ENCODE measurements at regions not wholly inside any gene's neighbourhood (a gene's known extent, or its start where the extent isn't known, plus 50 kb on each side); places are given as distances from the start of the nearest gene placed in this dataset.

GRCh38 chr6:166860392-166860791 lies 96.0 kb downstream of the RNASET2 start:
- Histone ChIP-seq H3K27ac (no peak overlapping the region), H3K4me1 (peaks cover 0 to 19% (median 7%) of the 10 kb centered on the region in 4 donors), H3K36me3 (no peaks in the 10 kb centered on the region), H3K27me3 (peaks cover 0 to 58% of the 10 kb centered on the region in 2 donors), H3K4me3 (no peak overlapping the region), H3K9me3 (no peaks in the 10 kb centered on the region)
- 56 to 85% methylated on average over 6 of the region's 6 CpGs for WGBS, 2 donors
- TF ChIP-seq, protein P1, sequence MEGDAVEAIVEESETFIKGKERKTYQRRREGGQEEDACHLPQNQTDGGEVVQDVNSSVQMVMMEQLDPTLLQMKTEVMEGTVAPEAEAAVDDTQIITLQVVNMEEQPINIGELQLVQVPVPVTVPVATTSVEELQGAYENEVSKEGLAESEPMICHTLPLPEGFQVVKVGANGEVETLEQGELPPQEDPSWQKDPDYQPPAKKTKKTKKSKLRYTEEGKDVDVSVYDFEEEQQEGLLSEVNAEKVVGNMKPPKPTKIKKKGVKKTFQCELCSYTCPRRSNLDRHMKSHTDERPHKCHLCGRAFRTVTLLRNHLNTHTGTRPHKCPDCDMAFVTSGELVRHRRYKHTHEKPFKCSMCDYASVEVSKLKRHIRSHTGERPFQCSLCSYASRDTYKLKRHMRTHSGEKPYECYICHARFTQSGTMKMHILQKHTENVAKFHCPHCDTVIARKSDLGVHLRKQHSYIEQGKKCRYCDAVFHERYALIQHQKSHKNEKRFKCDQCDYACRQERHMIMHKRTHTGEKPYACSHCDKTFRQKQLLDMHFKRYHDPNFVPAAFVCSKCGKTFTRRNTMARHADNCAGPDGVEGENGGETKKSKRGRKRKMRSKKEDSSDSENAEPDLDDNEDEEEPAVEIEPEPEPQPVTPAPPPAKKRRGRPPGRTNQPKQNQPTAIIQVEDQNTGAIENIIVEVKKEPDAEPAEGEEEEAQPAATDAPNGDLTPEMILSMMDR (IDR thresholded peaks at IDR 0.05), result no peak
- TF ChIP-seq EP300 (IDR thresholded peaks at IDR 0.05) (no peak), POLR2A (IDR thresholded peaks at IDR 0.05) (no peak)
- DNase-seq (ENCODE audit: low spot score in 2 of 2), result no peak

GRCh38 chr6:166855416-166855815 lies 100.9 kb downstream of the RNASET2 start:
- Histone ChIP-seq H3K4me3 (no peak overlapping the region), H3K36me3 (no peaks in the 10 kb centered on the region), H3K4me1 (no peaks in the 10 kb centered on the region), H3K27ac (no peak overlapping the region), H3K27me3 (peaks cover 0 to 26% of the 10 kb centered on the region in 2 donors), H3K9me3 (no peaks in the 10 kb centered on the region)
- no peak for DNase-seq (ENCODE audit: low spot score in 2 of 2)
- TF ChIP-seq POLR2A (IDR thresholded peaks at IDR 0.05) (no peak), EP300 (IDR thresholded peaks at IDR 0.05) (no peak)
- TF ChIP-seq, protein P1 (IDR thresholded peaks at IDR 0.05), result no peak
- WGBS, 2 donors, result 73 to 81% methylated on average over 1 of the region's 1 CpG

DNA sequence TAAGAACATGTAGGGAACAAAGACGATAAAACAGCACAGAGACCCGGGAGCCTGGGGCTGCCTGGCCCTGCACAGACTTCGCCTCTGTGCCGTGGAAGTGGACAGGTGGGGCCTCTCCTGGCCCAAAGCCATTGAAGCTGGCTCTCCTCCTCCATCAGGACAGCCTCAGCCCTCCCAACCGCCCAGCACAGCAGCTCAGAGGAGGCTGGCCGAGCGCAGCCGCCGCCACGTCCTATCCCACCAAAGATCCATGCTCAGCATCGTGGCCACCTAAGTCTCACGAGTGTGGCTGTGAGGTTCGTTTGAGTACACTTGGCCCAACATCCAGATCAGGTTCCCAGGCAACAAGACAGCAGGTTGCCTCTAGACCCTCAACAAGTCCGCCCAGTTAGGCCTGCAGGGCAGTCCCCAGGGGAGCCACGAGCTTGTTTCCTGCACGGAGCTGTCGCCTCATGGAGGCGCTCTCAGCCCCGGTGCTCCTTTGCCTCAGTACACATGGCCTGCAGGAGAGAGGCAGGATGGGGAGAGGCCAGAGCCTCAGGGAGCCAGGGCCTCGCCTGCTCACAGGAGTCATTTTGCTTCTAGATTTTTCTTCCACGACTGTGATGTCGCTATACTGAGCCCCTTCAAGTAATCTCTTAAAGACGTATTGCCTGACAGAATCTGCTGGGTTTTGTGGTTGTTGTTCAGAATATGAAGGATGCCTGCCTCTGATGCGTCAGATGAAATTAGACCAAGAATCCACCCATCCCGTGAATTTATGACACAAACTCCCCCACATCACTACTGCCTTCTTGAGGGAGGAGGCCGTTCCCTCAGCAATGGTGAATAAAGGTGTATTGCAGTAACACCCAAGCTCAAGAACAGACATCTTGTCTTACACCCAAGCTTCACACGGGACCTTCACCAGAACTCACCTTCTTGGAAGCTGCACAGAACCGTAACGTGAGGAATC lies 102.7 kb downstream of the RNASET2 start:
- no peak overlapping the region for H3K27ac ChIP-seq
- H3K36me3 ChIP-seq, result no peaks in the 10 kb centered on the region
- no peak for DNase-seq (ENCODE audit: low spot score in 2 of 2)
- WGBS, 2 donors, result 82 to 88% methylated on average over 28 to 29 of the region's 29 CpGs
- TF ChIP-seq POLR2A (IDR thresholded peaks at IDR 0.05) (no peak), EP300 (IDR thresholded peaks at IDR 0.05) (no peak)
- TF ChIP-seq, protein P1 (IDR thresholded peaks at IDR 0.05), result no peak
- H3K27me3 ChIP-seq, result peaks cover 0 to 10% of the 10 kb centered on the region in 2 donors
- H3K4me1 ChIP-seq, result no peaks in the 10 kb centered on the region
- H3K9me3 ChIP-seq, result no peaks in the 10 kb centered on the region
- H3K4me3 ChIP-seq, result no peak overlapping the region

DNA sequence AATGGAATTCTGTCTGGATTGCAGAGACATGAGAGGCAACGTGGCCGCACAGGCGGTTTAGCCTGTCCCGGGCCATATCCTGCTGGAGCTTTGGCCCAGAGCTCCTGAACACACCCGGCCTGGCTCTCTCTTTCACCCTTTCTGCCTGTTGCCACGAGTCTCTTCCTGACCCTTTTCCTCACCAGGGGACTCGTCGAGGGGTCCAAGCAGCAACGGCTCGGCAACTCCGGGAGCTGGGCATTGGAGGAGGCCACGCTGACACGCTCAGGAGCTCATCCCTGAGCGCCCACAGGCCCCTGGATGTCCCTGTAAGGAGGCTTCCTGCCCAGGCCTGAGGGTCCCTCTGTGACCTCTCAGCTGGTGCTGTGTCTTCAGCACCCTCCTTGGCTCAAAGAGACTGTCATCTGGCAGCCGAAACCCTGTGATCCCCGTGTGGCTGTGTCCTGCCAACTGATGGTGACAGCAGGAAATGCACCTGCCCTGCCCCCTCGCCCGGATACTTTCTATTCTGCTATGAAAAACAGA lies 103.8 kb downstream of the RNASET2 start:
- no peaks in the 10 kb centered on the region for H3K27me3 ChIP-seq
- H3K4me1 ChIP-seq, result no peaks in the 10 kb centered on the region
- 64 to 70% methylated on average over 18 of the region's 18 CpGs for WGBS, 2 donors
- no peak for DNase-seq (ENCODE audit: low spot score in 2 of 2)
- H3K9me3 ChIP-seq, result peaks cover 0 to 8% (median 0%) of the 10 kb centered on the region in 4 donors
- H3K27ac ChIP-seq, result no peak overlapping the region
- H3K36me3 ChIP-seq, result no peaks in the 10 kb centered on the region
- no peak overlapping the region for H3K4me3 ChIP-seq
- TF ChIP-seq EP300 (IDR thresholded peaks at IDR 0.05), result no peak
- no peak for TF ChIP-seq POLR2A (IDR thresholded peaks at IDR 0.05)
- TF ChIP-seq, protein P1 (IDR thresholded peaks at IDR 0.05), result no peak

GRCh38 chr6:166851911-166852310 lies 104.4 kb downstream of the RNASET2 start:
- H3K9me3 ChIP-seq, result peaks cover 0 to 14% (median 0%) of the 10 kb centered on the region in 4 donors
- DNase-seq (ENCODE audit: low spot score in 2 of 2), result no peak
- H3K4me1 ChIP-seq, result no peaks in the 10 kb centered on the region
- no peak for TF ChIP-seq EP300 (IDR thresholded peaks at IDR 0.05)
- TF ChIP-seq, protein P1 (IDR thresholded peaks at IDR 0.05), result no peak
- no peak for TF ChIP-seq POLR2A (IDR thresholded peaks at IDR 0.05)
- 85 to 86% methylated on average over 6 of the region's 6 CpGs for WGBS, 2 donors
- no peak overlapping the region for H3K27ac ChIP-seq
- H3K4me3 ChIP-seq, result no peak overlapping the region
- H3K36me3 ChIP-seq, result no peaks in the 10 kb centered on the region
- no peaks in the 10 kb centered on the region for H3K27me3 ChIP-seq

All from tibial nerve (tissue), 4 donors.